Uterus (tissue), 3 donors: ENCODE measurements at regions not wholly inside any gene's neighbourhood (a gene's known extent, or its start where the extent isn't known, plus 50 kb on each side); places are given as distances from the start of the nearest gene placed in this dataset.
A peak's percentile ranks its signal among the peaks of the same experiment; 100 is the strongest.

Experiments used
- DNase-seq, 2 donors: peaks; one replicate each; pipeline ENCODE4 v3.0.0-alpha.2; 2019 to 2020
- H3K27ac ChIP-seq, 2 donors: fragments of 200-600 bp; sonication (generic); 1 replicate in 1 of 2; 2 replicates in 1 of 2; pipeline ENCODE4 v1.5.1; 2016 to 2018
- H3K27me3 ChIP-seq, 2 donors: fragments of 200-600 bp; sonication (generic); one replicate each; pipeline ENCODE4 v1.5.1; 2018 to 2019; ENCODE audit warnings: control low read depth in 1 of 2
- H3K36me3 ChIP-seq, 2 donors: fragments of 200-600 bp; sonication (generic); one replicate each; pipeline ENCODE4 v1.5.1; 2019; ENCODE audit warnings: control low read depth in 1 of 2
- H3K4me1 ChIP-seq, 2 donors: fragments of 200-600 bp; sonication (generic); one replicate each; pipeline ENCODE4 v1.5.1; 2018 to 2019; ENCODE audit warnings: control low read depth in 1 of 2
- H3K4me3 ChIP-seq, 2 donors: fragments of 200-600 bp; sonication (generic); 1 replicate in 1 of 2; 2 replicates in 1 of 2; pipeline ENCODE4 v1.5.1; 2018 to 2019; ENCODE audit warnings: mild to moderate bottlenecking in 1 of 2
- H3K9me3 ChIP-seq, 2 donors: fragments of 200-600 bp; sonication (generic); one replicate each; pipeline ENCODE4 v1.5.1; 2019; ENCODE audit warnings: control low read depth in 1 of 2
- POLR2A ChIP-seq, 2 donors: fragments of 450-650 bp; IDR thresholded peaks; one replicate each; pipeline ENCODE4 v1.6.1; 2016; ENCODE audit warnings: antibody characterized with exemption in 2 of 2, mild to moderate bottlenecking in 1 of 2, moderate library complexity in 1 of 2
- intact Hi-C: fragments of 100-400 bp; cut with DNase I; formaldehyde crosslinking; loops from one replicate; pipeline ENCODE4 v1.15.1; 2023; ENCODE audit warnings: low total_unique reads
- TF ChIP-seq, protein P1 (sequence below), 4 experiments: fragments of 200-600 bp in 2 of 4; fragments of 450-650 bp in 2 of 4; sonication (generic) in 2 of 4; IDR thresholded peaks; one replicate each; pipeline ENCODE4 v1.5.1; 2016 to 2019; ENCODE audit warnings: antibody characterized with exemption in 4 of 4, mild to moderate bottlenecking in 2 of 4, moderate library complexity in 1 of 4
- donor health status: DM: yes; HTN: yes; CAD: no.

DNA sequence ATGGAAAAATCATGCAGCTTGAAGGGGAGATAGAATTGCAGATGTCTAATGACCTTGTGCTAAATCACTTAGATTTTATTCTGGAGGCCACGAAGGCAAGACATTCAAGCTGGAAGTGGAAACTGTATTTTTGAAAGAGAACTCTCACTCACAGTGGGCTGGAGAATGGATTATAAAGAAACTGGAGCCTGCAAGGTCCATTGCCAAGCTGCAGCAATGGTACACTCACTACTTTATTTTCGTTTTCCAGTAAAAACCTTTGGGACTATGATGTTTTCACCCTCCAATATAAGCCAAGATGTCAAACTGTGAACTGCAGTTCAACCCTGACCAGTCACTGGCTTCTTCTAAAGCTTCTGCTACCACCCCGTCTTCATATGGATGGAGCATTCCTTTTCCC lies 62.0 kb downstream of the SKIDA1 start:
- Histone ChIP-seq H3K4me1 (no peaks in the 10 kb centered on the region), H3K4me3 (no peak overlapping the region), H3K9me3 (no peaks in the 10 kb centered on the region), H3K36me3 (no peaks in the 10 kb centered on the region), H3K27ac (no peak overlapping the region), H3K27me3 (no peaks in the 10 kb centered on the region)
- intact Hi-C loops = no loop called here
- DNase-seq = no peak
- no peak for TF ChIP-seq POLR2A (IDR thresholded peaks at IDR 0.05)
- TF ChIP-seq, protein P1, sequence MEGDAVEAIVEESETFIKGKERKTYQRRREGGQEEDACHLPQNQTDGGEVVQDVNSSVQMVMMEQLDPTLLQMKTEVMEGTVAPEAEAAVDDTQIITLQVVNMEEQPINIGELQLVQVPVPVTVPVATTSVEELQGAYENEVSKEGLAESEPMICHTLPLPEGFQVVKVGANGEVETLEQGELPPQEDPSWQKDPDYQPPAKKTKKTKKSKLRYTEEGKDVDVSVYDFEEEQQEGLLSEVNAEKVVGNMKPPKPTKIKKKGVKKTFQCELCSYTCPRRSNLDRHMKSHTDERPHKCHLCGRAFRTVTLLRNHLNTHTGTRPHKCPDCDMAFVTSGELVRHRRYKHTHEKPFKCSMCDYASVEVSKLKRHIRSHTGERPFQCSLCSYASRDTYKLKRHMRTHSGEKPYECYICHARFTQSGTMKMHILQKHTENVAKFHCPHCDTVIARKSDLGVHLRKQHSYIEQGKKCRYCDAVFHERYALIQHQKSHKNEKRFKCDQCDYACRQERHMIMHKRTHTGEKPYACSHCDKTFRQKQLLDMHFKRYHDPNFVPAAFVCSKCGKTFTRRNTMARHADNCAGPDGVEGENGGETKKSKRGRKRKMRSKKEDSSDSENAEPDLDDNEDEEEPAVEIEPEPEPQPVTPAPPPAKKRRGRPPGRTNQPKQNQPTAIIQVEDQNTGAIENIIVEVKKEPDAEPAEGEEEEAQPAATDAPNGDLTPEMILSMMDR (IDR thresholded peaks at IDR 0.05) = no peak

DNA sequence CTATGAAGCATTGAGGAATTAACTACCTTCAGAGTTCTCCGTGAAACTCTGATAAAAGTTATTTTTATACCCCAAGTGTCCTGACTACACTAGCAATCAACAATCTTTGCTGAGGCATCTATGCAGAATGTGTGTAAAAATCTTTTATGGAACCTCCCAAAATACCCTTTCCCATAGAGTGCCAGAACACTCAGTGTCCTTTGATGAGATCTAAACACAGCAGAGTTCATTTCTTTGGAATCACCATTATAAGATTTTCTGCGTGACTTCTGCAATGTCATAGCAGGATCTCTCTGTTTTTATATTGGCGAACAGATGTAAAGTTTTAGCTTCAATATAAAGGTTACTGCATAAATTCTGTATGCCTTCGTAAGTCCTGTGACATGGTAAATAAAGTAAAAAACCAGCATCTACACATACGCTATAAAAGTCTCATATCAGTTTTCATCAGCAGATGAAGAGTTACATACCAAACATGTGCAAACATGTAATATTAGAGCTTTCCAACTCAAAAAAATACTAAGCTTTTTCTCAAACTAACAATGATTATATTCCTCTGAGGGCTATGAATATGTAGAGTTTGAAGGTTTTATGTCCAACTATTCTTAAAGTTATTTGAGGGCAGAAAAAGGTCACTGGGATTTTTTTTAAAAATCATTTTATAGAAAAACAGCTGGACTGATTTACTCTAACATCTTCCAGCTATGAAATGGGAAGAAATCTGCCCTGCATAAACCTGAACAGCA lies 67.2 kb downstream of the SKIDA1 start:
- intact Hi-C loops = no loop called here
- DNase-seq = no peak
- Histone ChIP-seq H3K4me3 (no peak overlapping the region), H3K4me1 (no peaks in the 10 kb centered on the region), H3K27ac (peak overlapping the region in 1 of 2 donors; percentile 22), H3K27me3 (no peaks in the 10 kb centered on the region), H3K9me3 (no peaks in the 10 kb centered on the region), H3K36me3 (no peaks in the 10 kb centered on the region)
- TF ChIP-seq, protein P1 (IDR thresholded peaks at IDR 0.05) = no peak
- no peak for TF ChIP-seq POLR2A (IDR thresholded peaks at IDR 0.05)

DNA sequence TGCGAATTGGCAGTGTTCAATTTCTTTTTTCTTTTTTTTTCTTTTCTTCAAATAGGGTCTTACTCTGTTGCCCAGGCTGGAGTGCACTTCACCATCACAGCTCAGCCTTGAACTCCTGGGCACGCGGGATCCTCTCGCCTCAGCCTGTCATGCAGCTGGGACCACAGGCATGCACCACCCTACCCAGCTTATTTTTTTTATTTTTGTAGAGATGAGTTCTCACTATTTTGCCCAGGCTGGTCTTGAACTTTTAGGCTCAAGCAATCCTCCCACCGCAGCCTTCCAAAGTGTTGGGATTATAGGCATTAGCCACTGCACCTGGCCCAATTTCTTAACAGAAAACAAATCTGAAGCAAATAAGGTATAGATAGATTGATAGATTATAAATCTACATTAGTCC lies 69.3 kb downstream of the SKIDA1 start:
- DNase-seq = no peak
- Histone ChIP-seq H3K36me3 (no peaks in the 10 kb centered on the region), H3K4me1 (no peaks in the 10 kb centered on the region), H3K27me3 (no peaks in the 10 kb centered on the region), H3K27ac (no peak overlapping the region), H3K9me3 (no peaks in the 10 kb centered on the region), H3K4me3 (no peak overlapping the region)
- no peak for TF ChIP-seq POLR2A (IDR thresholded peaks at IDR 0.05)
- TF ChIP-seq, protein P1 (IDR thresholded peaks at IDR 0.05) = no peak
- intact Hi-C loops = no loop called here

DNA sequence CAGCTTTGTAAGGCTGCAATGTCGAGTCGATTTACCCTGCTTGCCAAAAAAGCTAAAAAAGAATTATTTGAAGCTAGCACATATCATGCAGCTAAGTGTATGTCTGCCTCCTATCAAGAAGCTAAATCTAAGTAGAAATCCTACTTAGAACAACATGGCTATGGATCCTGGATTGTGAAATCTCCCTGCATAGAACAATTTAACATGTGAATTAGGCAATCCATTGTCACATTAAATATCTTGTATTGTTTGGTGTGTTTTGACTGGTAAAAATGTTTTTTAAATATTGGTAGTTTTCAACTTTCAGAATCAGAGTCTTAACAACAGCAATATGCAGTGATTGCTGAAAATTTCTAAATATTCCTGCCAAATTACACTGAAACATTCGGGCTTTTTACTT lies 73.3 kb downstream of the SKIDA1 start:
- H3K36me3 ChIP-seq = no peaks in the 10 kb centered on the region
- peaks cover 0 to 4% of the 10 kb centered on the region in 2 donors for H3K9me3 ChIP-seq
- H3K27me3 ChIP-seq = no peaks in the 10 kb centered on the region
- H3K4me1 ChIP-seq = no peaks in the 10 kb centered on the region
- no peak for DNase-seq
- TF ChIP-seq POLR2A (IDR thresholded peaks at IDR 0.05) = no peak
- TF ChIP-seq, protein P1 (IDR thresholded peaks at IDR 0.05) = no peak
- H3K4me3 ChIP-seq = no peak overlapping the region
- H3K27ac ChIP-seq = no peak overlapping the region
- intact Hi-C loops = no loop called here

DNA sequence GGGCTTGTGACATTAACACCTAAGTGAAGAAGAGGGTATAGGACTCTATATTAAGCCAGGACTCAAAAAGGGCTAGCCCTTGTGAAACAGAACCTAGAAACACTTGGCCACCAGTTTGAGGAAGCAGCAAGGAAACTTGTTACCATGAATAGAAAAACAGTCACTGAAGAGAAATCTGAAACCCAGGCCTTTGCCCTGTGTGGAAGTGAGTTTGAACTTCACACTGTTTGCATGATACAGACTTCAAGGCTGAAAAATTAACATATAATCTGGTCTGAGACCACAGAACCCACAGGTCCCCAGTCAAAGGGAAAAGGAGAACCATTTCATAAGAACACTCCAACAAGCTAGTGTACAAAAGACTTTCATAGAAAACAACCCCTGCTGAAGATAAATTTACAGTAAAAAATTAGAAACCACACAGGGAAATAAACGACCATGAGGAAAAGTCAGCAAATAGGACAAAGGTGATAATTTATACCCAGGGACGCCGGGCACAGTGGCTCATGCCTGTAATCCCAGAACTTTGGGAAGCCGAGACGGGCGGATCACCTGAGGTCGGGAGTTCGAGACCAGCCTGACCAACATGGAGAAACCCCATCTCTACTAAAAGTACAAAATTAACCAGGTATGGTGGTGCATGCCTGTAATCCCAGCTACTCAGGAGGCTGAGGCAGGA lies 76.1 kb downstream of the SKIDA1 start:
- TF ChIP-seq POLR2A (IDR thresholded peaks at IDR 0.05) = no peak
- TF ChIP-seq, protein P1 (IDR thresholded peaks at IDR 0.05) = no peak
- Histone ChIP-seq H3K36me3 (no peaks in the 10 kb centered on the region), H3K27ac (no peak overlapping the region), H3K27me3 (no peaks in the 10 kb centered on the region), H3K9me3 (peaks cover 0 to 4% of the 10 kb centered on the region in 2 donors), H3K4me3 (no peak overlapping the region), H3K4me1 (no peaks in the 10 kb centered on the region)
- DNase-seq = no peak
- intact Hi-C loops = no loop called here
